Stimulated activated CD4-positive, alpha-beta T cell treated with anti-CD3 and anti-CD28 coated beads, Interleukin-2, amount 100 ng/mL, for 24 hours (primary cell): ENCODE measurements at regions not wholly inside any gene's neighbourhood (a gene's known extent, or its start where the extent isn't known, plus 50 kb on each side); places are given as distances from the start of the nearest gene placed in this dataset.
"Not testable (repeated sequence)": the region's sequence is repeated elsewhere in the genome, so short reads cannot be mapped to it uniquely, and the experiment has no call there.

Experiments
- DNase-seq, 2 donors: peaks; one replicate each; pipeline ENCODE4 v3.0.0-alpha.2; 2020

- DNase-seq: not testable (repeated sequence)
These were observed 2226.0 kb upstream of the DEFB115 start for GRCh38 chr20:29031262-29031982.

DNA sequence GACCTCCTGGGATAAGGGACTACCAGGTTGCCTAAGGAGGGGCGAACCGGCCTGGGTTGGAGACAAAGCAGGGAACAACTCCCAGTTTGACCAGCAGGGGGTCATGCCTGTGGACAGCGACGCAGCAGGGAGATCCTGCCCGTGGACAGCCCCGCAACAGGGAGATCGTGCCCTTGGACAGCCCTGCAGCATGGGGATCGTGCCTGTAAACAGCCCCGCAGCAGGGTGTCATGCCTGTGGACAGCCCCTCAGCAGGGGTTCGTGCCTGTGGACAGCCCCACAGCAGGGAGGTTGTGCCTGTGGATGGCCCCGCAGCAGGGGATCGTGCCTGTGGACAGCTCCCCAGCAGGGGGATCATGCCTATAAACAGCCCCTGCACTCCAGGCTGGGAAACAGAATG is 2213.2 kb upstream of the DEFB115 start:
- DNase-seq: not testable (repeated sequence)

- DNase-seq: not testable (repeated sequence)
These were observed 2207.4 kb upstream of the DEFB115 start for GRCh38 chr20:29050008-29050606.

DNA sequence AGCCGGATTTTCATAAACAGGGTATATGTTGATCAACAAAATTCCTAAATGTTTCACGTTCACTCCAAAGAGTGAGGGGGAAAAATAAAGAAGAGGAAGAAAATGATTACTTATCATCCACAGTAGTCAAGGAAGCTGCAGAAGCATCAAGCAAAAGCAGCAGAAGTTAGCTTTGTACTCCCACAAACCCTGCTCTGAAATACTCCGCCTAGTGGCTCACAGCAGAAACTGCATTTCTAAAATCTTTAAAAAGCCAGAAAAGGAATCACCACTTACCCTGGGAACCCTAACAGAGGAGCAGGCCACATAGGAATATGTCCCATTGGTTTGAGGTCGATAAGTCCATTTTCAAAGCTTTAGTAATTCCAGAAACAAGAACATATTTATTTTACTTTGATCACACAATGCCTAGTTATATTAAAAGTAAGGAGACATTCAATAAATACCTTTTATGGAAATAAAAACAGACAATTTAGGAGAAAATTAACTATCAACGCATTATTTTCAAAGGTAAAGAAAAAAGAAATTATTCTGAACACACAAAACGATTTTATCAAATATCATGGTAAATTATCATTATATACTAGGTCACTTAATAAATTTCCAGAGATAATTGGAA is 2199.5 kb upstream of the DEFB115 start:
- DNase-seq: not testable (repeated sequence)

DNA sequence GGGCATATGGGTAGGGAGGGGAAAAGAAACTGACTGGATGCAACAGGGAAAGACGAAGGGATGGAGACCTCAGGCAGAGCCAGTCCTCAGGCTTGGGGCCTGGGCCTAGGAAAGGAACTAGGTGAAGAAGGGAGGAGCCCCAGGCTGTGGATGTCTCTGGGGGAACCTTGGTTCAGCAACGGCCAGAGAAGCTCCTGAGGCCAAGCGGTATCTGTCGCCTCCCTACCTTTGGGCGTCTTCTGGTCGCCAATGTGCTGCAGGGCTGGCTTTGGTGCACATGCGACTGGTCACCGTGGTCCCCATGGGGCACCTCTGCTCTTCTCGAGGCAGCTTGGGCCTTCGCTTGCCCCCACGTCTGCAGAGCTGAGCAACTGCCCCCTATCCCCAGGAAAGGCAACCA is 2195.0 kb upstream of the DEFB115 start:
- DNase-seq: not testable (repeated sequence)

- not testable (repeated sequence) for DNase-seq
These were observed 2191.1 kb upstream of the DEFB115 start for GRCh38 chr20:29066341-29066740.

DNA sequence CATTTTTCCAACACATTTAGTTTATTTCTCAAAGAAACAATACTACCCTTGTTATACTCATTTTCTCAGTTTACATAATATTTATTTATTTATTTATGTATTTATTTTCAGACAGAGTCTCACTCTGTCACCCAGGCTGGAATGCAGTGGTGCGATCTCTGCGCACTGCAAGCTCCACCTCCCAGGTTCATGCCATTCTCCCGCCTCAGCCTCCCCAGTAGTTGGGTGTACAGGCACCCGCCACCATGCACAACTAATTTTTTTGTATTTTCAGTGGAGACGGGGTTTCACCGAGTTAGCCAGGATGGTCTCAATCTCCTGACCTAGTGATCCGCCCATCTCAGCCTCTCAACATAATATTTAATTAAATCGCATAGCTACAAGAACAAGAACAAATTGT is 2183.8 kb upstream of the DEFB115 start:
- not testable (repeated sequence) for DNase-seq

DNA sequence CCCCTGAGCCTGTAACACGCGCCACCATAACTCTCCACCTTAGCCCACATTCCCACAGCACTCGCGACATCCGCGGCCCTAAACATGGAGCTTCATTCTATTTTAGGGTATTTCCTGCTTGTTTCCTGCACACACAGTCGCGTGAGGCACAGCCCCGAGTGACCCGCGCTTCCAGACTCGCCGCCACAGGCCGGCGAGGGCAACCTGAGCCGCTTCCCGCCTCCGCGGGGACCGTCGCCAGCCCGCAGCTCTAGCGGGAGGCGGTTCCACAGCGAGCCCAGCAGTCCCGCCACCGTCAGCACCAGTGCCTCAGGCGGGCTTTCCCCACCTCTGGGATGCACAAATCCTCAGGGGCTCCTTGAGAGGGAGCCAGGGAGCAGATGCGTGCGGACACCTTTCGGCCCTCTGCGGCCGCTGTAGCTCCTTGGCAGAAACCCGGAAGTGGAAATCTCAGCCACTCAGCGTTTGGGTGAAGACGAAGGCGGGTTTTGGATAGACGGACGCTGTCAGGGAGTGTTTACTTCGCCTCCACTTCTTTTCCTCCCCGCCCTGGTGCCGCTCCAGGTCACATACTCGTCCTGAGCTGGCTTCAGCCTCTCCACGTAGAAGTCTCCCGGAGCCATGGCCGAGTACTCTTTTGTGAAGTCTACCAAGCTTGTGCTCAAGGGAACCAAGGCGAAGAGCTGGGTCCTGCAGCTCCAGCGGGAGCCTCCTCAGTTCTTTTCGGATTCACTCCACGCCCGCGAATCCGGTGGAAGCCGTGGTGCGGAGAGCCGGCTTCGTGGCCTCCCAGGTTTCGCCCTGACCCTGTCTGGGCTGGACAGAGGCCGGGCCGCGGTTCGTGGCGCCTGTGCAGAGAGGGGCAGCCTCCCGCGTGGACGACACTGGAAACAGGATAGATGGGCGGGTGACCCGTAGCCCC is 2177.4 kb upstream of the DEFB115 start:
- peak in 1 of 2 donors; percentile 37 for DNase-seq

GRCh38 chr20:29081712-29082111 is 2175.8 kb upstream of the DEFB115 start:
- not testable (repeated sequence) for DNase-seq

GRCh38 chr20:29085625-29086024 is 2171.8 kb upstream of the DEFB115 start:
- DNase-seq: no peak

GRCh38 chr20:29086145-29086718 is 2171.2 kb upstream of the DEFB115 start:
- not testable (repeated sequence) for DNase-seq

DNA sequence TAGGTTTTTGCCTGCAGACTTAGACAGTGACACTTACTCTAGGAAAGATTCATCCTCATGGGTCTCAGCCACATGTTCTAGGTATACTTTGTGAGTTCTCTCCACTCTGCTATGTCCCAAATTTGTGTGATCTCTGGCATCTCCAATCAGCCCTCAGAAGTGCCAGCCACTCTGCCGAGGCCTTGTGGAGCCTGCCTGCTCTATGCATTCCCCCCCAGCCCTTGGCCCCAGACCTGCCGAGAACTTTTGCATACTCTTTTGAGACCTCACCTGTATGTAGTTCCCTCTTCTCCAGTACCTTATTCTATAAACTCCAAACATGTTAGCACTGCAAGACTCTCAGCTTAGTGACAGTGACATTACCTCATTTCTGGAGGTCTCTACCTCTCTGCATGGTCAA is 2170.5 kb upstream of the DEFB115 start:
- DNase-seq: no peak

DNA sequence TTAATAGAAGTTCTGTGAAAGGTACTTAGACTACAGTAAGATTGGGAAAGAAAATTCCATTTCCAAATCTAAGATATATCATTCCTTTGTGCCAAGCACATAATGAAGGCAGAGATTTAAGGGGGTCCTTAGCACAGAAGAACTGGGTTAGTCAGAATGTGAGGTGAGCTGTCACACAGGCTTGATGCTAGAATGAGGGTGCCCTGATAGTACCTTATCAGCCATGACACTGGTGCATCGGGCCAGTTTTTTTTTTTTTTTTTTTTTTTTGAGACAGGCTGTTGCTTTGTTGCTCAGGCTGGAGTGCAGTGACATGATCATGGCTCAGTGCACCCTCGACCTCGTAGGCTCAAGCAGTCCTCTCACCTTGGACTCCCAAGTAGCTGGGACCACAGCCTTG is 2169.6 kb upstream of the DEFB115 start:
- DNase-seq: not testable (repeated sequence)

DNA sequence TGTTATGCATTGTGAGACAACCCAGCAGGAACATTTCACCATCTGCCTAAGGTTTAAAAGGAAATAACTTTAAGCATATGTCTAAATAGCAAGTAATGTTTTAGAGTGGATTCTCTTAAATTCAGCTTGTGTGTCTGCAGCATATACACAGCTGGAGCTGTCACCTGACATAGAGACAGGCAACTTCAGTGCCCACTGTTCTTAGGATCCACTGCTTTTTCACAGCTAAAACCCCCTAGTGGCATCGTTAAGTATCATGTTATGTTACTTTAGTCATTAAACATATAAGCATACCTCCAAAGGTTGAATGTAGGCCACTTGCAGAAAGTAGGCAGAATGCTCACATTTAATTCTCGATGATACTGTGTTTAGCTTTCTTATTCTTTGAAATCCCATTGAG is 2169.0 kb upstream of the DEFB115 start:
- DNase-seq: not testable (repeated sequence)

- DNase-seq: not testable (repeated sequence)
These were observed 2168.1 kb upstream of the DEFB115 start for GRCh38 chr20:29089409-29089808.

DNA sequence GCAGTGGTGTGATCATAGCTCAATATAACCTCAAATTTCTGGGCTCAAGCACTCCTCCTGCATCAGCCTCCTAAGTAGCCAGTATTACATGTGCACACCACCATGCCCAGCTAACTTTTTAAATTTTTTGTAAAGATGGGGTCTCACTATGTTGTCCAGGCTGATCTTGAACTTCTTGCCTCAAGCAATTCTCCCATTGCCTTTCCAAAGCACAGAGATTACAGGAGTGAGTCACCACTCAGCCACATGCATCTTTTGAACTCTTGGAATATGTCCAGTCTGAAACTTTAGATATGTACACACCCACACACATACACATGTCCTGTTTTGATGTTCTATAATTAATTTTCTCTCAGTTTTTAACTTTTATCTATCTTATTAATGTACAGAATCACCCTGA is 2163.5 kb upstream of the DEFB115 start:
- DNase-seq: not testable (repeated sequence)

DNA sequence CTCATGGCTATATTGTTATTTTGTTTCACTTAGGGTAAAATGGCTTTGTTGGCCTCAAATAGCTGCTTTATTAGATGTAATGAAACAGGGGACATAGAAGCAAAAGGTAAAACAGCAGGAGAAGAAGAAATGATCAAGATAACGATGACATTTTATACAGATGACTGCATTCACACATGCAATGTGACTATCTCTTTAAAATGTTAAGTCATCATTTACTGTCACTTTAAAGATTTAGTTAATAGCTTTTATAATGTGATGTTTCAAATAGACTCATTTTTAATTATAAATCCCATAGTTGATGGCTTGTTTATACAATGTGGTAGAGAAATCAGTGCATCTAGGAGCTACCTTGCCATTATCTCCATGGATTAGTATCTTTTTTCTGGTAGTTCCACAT is 2160.8 kb upstream of the DEFB115 start:
- DNase-seq: not testable (repeated sequence)

- not testable (repeated sequence) for DNase-seq
These were observed 2149.6 kb upstream of the DEFB115 start for GRCh38 chr20:29107884-29108283.

DNA sequence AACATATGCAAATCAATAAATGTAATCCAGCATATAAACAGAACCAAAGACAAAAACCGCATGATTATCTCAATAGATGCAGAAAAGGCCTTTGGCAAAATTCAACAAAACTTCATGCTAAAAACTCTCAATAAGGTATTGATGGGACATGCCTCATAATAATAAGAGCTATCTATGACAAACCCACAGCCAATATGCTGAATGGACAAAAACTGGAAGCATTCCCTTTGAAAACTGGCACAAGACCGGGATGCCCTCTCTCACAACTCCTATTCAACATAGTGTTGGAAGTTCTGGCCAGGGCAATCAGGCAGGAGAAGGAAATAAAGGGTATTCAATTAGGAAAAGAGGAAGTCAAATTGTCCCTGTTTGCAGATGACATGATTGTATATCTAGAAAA is 2148.1 kb upstream of the DEFB115 start:
- not testable (repeated sequence) for DNase-seq

GRCh38 chr20:29115097-29115496 is 2142.4 kb upstream of the DEFB115 start:
- DNase-seq: not testable (repeated sequence)

DNA sequence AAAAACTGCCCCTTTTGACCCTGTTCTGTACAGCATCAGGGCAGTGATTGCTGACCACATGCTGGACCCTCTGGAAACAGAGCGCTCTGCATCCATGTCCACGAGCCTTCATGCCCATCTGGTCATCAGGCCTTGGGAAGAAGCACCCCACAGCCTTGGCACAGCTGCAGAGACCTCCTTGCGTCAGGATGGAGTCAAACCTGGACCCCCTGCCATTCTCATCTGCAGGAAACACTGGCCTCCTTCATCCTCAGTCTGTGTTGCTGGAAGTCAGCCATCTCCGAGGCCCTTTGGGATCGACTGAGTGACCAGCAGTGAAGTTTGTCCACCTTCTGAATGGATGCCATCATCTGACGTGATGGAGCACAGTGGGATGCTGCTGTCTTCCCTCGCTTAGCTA is 2138.3 kb upstream of the DEFB115 start:
- DNase-seq: no peak

GRCh38 chr20:29119684-29120083 is 2137.8 kb upstream of the DEFB115 start:
- not testable (repeated sequence) for DNase-seq

DNA sequence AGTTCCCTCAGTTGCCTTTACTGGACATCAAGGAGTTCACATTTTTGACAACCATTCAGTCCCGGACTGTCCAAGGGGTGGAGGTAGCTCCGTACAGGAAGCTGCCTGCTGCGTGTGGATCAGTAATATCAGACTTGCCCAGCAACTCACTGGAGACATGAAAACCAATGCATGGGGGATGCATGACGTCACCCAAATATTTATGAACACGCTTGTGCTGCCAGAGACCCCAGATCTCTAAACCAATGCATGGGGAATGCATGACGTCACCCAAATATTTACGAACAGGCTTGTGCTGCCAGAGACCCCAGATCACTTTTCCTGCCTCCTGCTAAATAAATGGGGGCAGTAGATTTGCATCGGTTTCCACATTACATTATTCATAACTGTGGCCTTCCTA is 2137.4 kb upstream of the DEFB115 start:
- not testable (repeated sequence) for DNase-seq
